SJCRH30 (cell line): ENCODE measurements at regions not wholly inside any gene's neighbourhood (a gene's known extent, or its start where the extent isn't known, plus 50 kb on each side); places are given as distances from the start of the nearest gene placed in this dataset.
"Not testable (repeated sequence)": the region's sequence is repeated elsewhere in the genome, so short reads cannot be mapped to it uniquely, and the experiment has no call there.

Source experiments
- DNase-seq, 2 experiments: peaks; one replicate each; pipeline ENCODE4 v3.0.0-alpha.2; 2015 to 2020
- H3K27ac ChIP-seq: fragments of 250-450 bp; sonication (Bioruptor Pico); 2 replicates; pipeline ENCODE4 v1.5.1; 2020; ENCODE audit warnings: mild to moderate bottlenecking, moderate library complexity
- H3K27me3 ChIP-seq: fragments of 250-450 bp; sonication (Bioruptor Pico); 2 replicates; pipeline ENCODE4 v1.5.1; 2020; ENCODE audit warnings: mild to moderate bottlenecking, moderate library complexity
- H3K36me3 ChIP-seq: fragments of 250-450 bp; sonication (Bioruptor Pico); 2 replicates; pipeline ENCODE4 v1.5.1; 2020; ENCODE audit warnings: mild to moderate bottlenecking, moderate library complexity
- H3K4me1 ChIP-seq: fragments of 250-450 bp; sonication (Bioruptor Pico); 2 replicates; pipeline ENCODE4 v1.5.1; 2020; ENCODE audit warnings: mild to moderate bottlenecking, moderate library complexity
- H3K4me3 ChIP-seq: fragments of 250-450 bp; sonication (Bioruptor Pico); 2 replicates; pipeline ENCODE4 v1.5.1; 2020; ENCODE audit warnings: mild to moderate bottlenecking, moderate library complexity
- H3K9me3 ChIP-seq: fragments of 250-450 bp; sonication (Bioruptor Pico); replicated peaks from 2 replicates; pipeline ENCODE4 v1.5.1; 2020; ENCODE audit warnings: mild to moderate bottlenecking, moderate library complexity

GRCh38 chr2:58480141-58480540 is 239.0 kb upstream of the FANCL start:
- no peaks in the 10 kb centered on the region for H3K27me3 ChIP-seq
- DNase-seq: no peak

DNA sequence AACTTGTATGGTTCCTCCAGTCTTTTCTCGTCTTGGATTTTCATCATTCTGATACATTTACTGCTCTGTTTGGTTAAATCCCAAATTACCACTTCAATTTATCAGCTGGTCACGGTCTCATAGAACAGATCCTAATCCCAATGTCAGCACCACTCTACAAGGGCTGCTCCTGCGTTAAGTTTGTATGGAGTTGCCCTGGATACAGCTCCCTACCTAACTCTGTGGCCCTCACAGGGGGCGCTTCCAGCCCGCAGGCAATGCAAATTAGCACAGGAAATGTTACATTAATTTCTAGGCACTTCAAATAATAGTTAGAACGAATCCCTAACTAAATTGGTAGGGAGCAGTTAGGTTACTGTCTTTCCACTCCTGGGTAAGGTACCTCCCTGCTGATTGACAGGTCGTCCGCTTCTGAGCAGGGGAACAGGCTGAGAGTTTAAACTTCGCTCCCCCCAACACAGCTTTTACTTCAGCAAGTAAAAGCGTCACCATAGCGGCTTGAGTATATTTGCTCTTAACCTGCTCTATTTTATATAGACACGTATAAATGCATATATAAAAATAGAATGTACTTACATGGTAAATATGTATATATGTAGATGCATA is 238.5 kb upstream of the FANCL start:
- Histone ChIP-seq H3K36me3 (no peaks in the 10 kb centered on the region), H3K4me3 (no peak overlapping the region)
- no peak for DNase-seq

More at GRCh38 chr2:58480141-58480540, 239.0 kb upstream of the FANCL start:
- H3K4me1 ChIP-seq: no peaks in the 10 kb centered on the region
- no peak overlapping the region for H3K27ac ChIP-seq
- no peaks in the 10 kb centered on the region for H3K36me3 ChIP-seq
- H3K9me3 ChIP-seq: no peaks in the 10 kb centered on the region
- H3K4me3 ChIP-seq: no peak overlapping the region

GRCh38 chr2:58476556-58476955 is 235.4 kb upstream of the FANCL start:
- H3K9me3 ChIP-seq: no peaks in the 10 kb centered on the region
- no peaks in the 10 kb centered on the region for H3K27me3 ChIP-seq
- no peak overlapping the region for H3K4me3 ChIP-seq
- H3K27ac ChIP-seq: no peak overlapping the region
- H3K4me1 ChIP-seq: no peaks in the 10 kb centered on the region
- DNase-seq: no peak
- no peaks in the 10 kb centered on the region for H3K36me3 ChIP-seq

More for the DNA sequence above, 238.5 kb upstream of the FANCL start:
- Histone ChIP-seq H3K27me3 (no peaks in the 10 kb centered on the region), H3K27ac (no peak overlapping the region), H3K4me1 (no peaks in the 10 kb centered on the region), H3K9me3 (no peaks in the 10 kb centered on the region)

GRCh38 chr2:58475756-58476155 is 234.6 kb upstream of the FANCL start:
- H3K4me1 ChIP-seq: no peaks in the 10 kb centered on the region
- H3K27me3 ChIP-seq: no peaks in the 10 kb centered on the region
- no peak overlapping the region for H3K27ac ChIP-seq
- H3K9me3 ChIP-seq: no peaks in the 10 kb centered on the region
- no peak overlapping the region for H3K4me3 ChIP-seq
- DNase-seq: no peak
- H3K36me3 ChIP-seq: no peaks in the 10 kb centered on the region

- no peak for DNase-seq
- H3K4me1 ChIP-seq: no peaks in the 10 kb centered on the region
- no peaks in the 10 kb centered on the region for H3K9me3 ChIP-seq
- no peak overlapping the region for H3K4me3 ChIP-seq
- H3K36me3 ChIP-seq: no peaks in the 10 kb centered on the region
- H3K27ac ChIP-seq: no peak overlapping the region
- H3K27me3 ChIP-seq: no peaks in the 10 kb centered on the region; the same call in 1 of the 2 replicates
Measured at GRCh38 chr2:58473165-58473564, 232.0 kb upstream of the FANCL start.

DNA sequence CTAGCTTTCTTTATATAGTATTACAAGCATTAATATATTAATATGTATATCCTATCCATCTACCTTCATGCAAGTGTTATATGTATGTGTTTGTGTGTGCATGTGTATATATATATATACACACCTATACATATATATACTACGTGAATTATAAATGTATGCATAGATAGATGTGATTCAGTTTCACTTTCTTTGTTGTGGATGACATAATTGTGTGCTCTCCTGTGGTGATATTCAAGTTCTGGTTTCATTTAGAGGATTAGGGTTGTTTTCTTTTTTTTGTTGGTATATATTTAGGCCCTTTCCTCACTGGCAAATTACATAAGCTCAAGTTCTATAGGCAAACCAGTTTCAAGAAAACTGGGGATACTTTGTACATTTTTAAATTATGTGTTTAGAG is 225.7 kb upstream of the FANCL start:
- H3K9me3 ChIP-seq: no peaks in the 10 kb centered on the region
- no peaks in the 10 kb centered on the region for H3K36me3 ChIP-seq

DNA sequence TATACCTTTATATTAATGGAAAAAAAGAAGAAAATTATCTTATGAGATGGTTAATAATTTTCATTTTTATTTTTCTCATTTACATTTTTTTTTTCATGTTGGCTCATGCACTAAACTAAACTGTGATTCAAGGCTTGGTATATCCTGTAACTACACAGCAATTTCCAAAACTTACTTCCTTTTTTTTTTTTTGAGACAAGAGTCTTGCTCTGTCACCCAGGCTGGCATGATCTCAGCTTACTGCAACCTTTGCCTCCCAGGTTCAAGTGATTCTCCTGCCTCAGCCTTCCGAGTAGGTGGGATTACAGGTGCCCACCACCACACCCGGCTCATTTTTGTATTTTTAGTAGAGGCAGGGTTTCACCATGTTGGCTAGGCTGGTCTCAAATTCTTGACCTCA is 224.9 kb upstream of the FANCL start:
- DNase-seq, H3K4me1 ChIP-seq: not testable (repeated sequence)

More for the DNA sequence above, 225.7 kb upstream of the FANCL start:
- H3K4me1 ChIP-seq: no peaks in the 10 kb centered on the region
- no peak for DNase-seq
- no peak overlapping the region for H3K27ac ChIP-seq
- H3K4me3 ChIP-seq: no peak overlapping the region
- no peaks in the 10 kb centered on the region; the same call in 1 of the 2 replicates for H3K27me3 ChIP-seq

DNA sequence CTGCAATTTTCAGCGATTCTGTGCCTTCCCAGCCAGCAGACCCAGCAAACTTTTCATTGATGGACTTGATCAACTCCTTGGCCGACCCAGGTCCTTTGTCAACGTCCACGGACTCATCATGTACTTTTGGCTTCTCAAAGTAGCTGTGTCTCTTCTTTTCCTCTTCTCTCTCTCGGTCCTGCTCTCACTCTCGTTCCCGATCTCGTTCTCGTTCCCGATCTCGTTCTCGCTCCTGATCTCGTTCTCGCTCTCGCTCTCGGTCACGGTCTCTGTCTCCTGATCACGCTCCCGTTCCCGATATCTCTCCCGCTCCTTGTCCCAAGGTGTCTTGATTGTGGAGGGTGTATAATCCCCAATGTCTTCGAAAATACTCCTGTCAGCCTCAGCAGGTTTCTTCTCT is 219.5 kb upstream of the FANCL start:
- H3K36me3 ChIP-seq: no peaks in the 10 kb centered on the region
- no peaks in the 10 kb centered on the region for H3K9me3 ChIP-seq
- H3K4me3 ChIP-seq: no peak overlapping the region
- H3K27ac ChIP-seq: no peak overlapping the region
- no peak for DNase-seq
- H3K27me3 ChIP-seq: no peaks in the 10 kb centered on the region; the same call in none of the 2 replicates
- H3K4me1 ChIP-seq: no peaks in the 10 kb centered on the region

More for the DNA sequence above, 224.9 kb upstream of the FANCL start:
- H3K9me3 ChIP-seq, H3K27ac ChIP-seq, H3K4me3 ChIP-seq, H3K27me3 ChIP-seq, H3K36me3 ChIP-seq: not testable (repeated sequence)

DNA sequence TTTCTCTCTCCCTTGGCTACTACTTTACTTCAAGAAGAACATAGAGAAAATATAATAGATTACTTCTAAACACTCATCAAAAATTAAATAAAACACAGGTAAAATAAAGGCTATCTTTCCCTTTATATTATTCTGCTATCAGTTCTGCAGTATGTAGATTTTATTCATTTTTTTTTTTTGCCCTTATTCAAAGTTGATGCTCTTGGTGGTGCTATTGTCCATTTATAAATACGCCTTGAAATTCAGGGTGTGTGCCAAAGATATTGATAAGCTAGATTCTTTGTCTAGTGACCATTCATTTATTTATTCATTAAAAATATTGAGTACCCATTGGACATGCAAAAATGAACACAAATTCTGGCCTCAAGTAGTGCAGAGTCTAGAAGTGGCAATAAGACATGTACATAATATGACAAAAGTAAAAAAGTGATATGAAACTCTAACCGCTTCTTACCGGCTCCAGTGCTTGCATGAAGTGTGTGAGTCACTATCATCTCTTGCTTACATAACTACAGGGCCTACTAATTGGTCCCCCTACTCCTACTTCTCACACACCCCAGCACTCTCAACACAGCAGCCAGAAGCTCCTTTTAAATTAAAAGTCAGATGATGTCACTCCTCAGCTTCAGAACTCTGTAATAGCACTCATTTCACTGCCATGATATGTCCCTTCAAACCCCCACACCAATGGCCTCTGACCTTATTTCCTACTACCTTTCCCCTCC is 208.3 kb upstream of the FANCL start:
- no peaks in the 10 kb centered on the region for H3K4me1 ChIP-seq
- no peaks in the 10 kb centered on the region for H3K9me3 ChIP-seq
- H3K27ac ChIP-seq: no peak overlapping the region
- no peak for DNase-seq
- H3K4me3 ChIP-seq: no peak overlapping the region
- H3K27me3 ChIP-seq: 0 out of 2 replicates have a peak, but pooled peaks cover 2% of the 10 kb centered on the region
- H3K36me3 ChIP-seq: no peaks in the 10 kb centered on the region

GRCh38 chr2:58448845-58449244 is 207.7 kb upstream of the FANCL start:
- Histone ChIP-seq H3K9me3 (no peaks in the 10 kb centered on the region), H3K27ac (no peak overlapping the region), H3K27me3 (0 out of 2 replicates have a peak, but pooled peaks cover 2% of the 10 kb centered on the region), H3K4me3 (no peak overlapping the region), H3K36me3 (no peaks in the 10 kb centered on the region), H3K4me1 (no peaks in the 10 kb centered on the region)
- DNase-seq: no peak

DNA sequence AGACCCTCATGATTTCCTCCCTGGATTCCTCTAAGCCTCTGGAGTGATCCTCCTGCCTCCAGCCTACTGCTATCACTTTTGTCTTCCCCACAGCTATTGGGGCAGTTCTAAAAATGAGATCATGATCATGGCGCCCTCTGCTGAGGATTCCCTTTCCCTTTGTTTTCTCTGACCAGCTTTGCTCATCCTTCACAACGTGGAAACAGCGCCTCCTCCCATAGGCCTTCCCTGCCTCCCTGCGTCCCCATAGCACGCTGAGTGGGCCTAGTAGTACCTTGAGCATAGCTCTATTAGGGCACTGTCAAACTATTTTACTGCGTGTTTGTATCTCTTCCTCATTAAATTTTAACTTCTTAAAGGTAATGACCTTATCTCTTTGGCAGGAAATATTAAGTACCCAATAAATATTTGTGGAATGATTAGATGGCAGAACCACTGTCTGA is 207.0 kb upstream of the FANCL start:
- Histone ChIP-seq H3K9me3 (no peaks in the 10 kb centered on the region), H3K4me1 (no peaks in the 10 kb centered on the region), H3K27me3 (0 out of 2 replicates have a peak, but pooled peaks cover 2% of the 10 kb centered on the region), H3K27ac (no peak overlapping the region), H3K4me3 (no peak overlapping the region), H3K36me3 (no peaks in the 10 kb centered on the region)
- peak; percentile 72 to 90 for DNase-seq

- Histone ChIP-seq H3K4me1 (no peaks in the 10 kb centered on the region), H3K36me3 (no peaks in the 10 kb centered on the region), H3K27ac (no peak overlapping the region), H3K27me3 (0 out of 2 replicates have a peak, but pooled peaks cover 2% of the 10 kb centered on the region), H3K4me3 (no peak overlapping the region), H3K9me3 (no peaks in the 10 kb centered on the region)
- no peak for DNase-seq
Measured at GRCh38 chr2:58447586-58447985, 206.5 kb upstream of the FANCL start.

GRCh38 chr2:58441643-58442042 is 200.5 kb upstream of the FANCL start:
- no peaks in the 10 kb centered on the region for H3K9me3 ChIP-seq

DNA sequence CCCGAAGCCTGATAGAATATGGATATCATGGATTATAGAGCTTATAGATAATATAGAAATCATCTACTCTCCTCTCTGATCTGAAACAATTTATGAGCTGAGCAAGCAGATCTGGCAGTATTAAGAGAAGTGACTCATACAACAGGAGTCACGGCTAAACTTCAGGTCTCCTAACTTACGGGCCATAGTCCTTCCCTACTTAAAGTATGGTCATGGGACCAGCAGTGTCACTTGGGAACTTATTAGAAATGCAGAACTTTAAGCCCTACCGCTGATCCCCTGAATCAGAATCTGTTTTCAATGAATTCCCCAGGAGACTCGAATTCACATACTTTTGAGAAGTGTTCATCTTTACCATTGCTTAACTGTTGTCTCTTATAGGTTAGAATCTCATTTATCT is 195.7 kb upstream of the FANCL start:
- H3K36me3 ChIP-seq: no peaks in the 10 kb centered on the region
- no peaks in the 10 kb centered on the region for H3K4me1 ChIP-seq
- no peaks in the 10 kb centered on the region for H3K9me3 ChIP-seq
- no peaks in the 10 kb centered on the region; the same call in 1 of the 2 replicates for H3K27me3 ChIP-seq
- no peak overlapping the region for H3K4me3 ChIP-seq
- no peak for DNase-seq
- no peak overlapping the region for H3K27ac ChIP-seq

More at GRCh38 chr2:58441643-58442042, 200.5 kb upstream of the FANCL start:
- Histone ChIP-seq H3K4me1 (no peaks in the 10 kb centered on the region), H3K27ac (no peak overlapping the region), H3K36me3 (no peaks in the 10 kb centered on the region), H3K4me3 (no peak overlapping the region), H3K27me3 (peaks cover 2% of the 10 kb centered on the region; the same call in 1 of the 2 replicates)
- no peak for DNase-seq

- Histone ChIP-seq H3K9me3 (no peaks in the 10 kb centered on the region), H3K4me3 (no peak overlapping the region), H3K27ac (no peak overlapping the region), H3K4me1 (no peaks in the 10 kb centered on the region), H3K27me3 (no peaks in the 10 kb centered on the region; the same call in 1 of the 2 replicates), H3K36me3 (no peaks in the 10 kb centered on the region)
- DNase-seq: no peak
Measured at GRCh38 chr2:58435246-58435645, 194.1 kb upstream of the FANCL start.
